T47D (cell line): ENCODE measurements at regions not wholly inside any gene's neighbourhood (a gene's known extent, or its start where the extent isn't known, plus 50 kb on each side); places are given as distances from the start of the nearest gene placed in this dataset.

Source experiments
- DNase-seq, 2 experiments: peaks; one replicate each; pipeline versions ENCODE4 v3.0.0 to v3.0.0-alpha.2; 2011 to 2012; ENCODE audit warnings: low read depth in 1 of 2, low spot score in 1 of 2
- JUND ChIP-seq: IDR thresholded peaks from 2 replicates; pipeline ENCODE4 v1.6.1; 2012; ENCODE audit warnings: low read depth
- in situ Hi-C: cut with HindIII; loops from 2 replicates; pipeline ENCODE4 v1.10.0; 2016; ENCODE audit warnings: low sequenced_read_pairs, low pct_unique_long_range_greater_than_20kb

- in situ Hi-C loops, result no loop called here
- no peak for DNase-seq
- TF ChIP-seq JUND, result no peak
Measured at GRCh38 chr1:69425871-69426270, 141.9 kb upstream of the LRRC7 start.

DNA sequence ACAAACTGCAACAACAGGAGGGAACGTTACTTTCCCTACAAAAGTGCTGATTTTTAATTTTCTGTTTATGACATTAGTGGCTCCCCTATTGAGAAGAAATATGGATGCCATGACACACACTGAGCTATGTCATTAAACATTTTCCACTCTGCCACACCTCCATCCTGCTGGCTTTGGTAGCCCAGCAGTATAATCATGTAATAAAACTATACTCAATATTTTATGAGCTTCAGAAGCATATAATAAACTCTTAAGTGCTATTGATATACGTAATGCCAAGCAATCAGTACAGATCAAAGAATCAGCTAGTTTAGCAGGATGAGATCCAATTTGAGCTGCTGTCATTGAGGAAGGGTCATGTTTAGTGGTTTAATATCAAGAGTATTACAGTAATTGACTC, 141.3 kb upstream of the LRRC7 start:
- in situ Hi-C loops, result no loop called here
- DNase-seq, result no peak
- TF ChIP-seq JUND, result no peak

DNA sequence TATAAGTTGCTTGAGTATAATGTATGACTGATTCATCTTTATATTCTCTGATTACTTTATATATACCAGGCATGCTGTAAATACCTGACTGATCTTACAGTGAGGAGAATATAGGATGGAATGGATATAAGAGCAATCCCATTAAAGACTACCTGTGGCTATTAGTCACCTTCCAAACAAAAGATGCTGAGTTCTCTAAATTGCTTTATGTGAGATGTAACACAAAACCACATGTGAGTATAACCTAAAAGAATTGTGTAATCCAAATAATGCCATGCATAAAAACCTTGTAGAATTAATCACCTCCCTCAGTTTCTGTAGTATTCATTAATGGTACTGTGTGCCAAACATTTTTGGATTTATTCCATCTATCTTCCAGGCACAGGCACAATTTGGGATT, 134.6 kb upstream of the LRRC7 start:
- in situ Hi-C loops, result no loop called here
- DNase-seq, result no peak
- TF ChIP-seq JUND, result no peak

DNA sequence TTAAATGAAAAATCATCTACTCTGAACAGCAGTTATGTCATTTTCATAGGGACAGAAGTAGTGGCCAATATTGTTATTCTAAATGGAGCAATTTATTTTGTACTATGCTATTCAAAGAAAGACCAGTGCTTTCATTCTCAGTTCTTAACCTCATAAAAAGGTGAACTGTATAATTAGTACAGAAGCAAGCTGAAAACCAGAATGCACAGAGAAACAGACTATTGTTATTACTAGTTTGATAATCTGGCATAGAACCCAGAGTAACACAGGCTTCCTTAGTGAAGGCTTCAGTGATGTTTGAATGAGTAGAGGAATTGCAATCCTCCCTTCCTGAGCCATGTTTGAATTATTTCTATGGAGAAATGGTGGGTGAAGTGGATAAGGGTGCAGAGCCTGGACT, 131.6 kb upstream of the LRRC7 start:
- no peak for DNase-seq
- in situ Hi-C loops, result no loop called here
- no peak for TF ChIP-seq JUND

GRCh38 chr1:69438056-69438795, 129.5 kb upstream of the LRRC7 start:
- in situ Hi-C loops, result no loop called here
- no peak for DNase-seq
- no peak for TF ChIP-seq JUND

- no peak for DNase-seq
- in situ Hi-C loops, result no loop called here
- TF ChIP-seq JUND, result no peak
Measured at GRCh38 chr1:69441496-69441895, 126.2 kb upstream of the LRRC7 start.

GRCh38 chr1:69451196-69451595, 116.5 kb upstream of the LRRC7 start:
- no peak for TF ChIP-seq JUND
- in situ Hi-C loops, result no loop called here

GRCh38 chr1:69455718-69456117, 112.0 kb upstream of the LRRC7 start:
- no peak for DNase-seq
- no peak for TF ChIP-seq JUND
- in situ Hi-C loops, result no loop called here

More at GRCh38 chr1:69451196-69451595, 116.5 kb upstream of the LRRC7 start:
- no peak for DNase-seq

- in situ Hi-C loops, result no loop called here
- no peak for DNase-seq
- TF ChIP-seq JUND, result no peak
Measured at GRCh38 chr1:69459244-69459643, 108.5 kb upstream of the LRRC7 start.

DNA sequence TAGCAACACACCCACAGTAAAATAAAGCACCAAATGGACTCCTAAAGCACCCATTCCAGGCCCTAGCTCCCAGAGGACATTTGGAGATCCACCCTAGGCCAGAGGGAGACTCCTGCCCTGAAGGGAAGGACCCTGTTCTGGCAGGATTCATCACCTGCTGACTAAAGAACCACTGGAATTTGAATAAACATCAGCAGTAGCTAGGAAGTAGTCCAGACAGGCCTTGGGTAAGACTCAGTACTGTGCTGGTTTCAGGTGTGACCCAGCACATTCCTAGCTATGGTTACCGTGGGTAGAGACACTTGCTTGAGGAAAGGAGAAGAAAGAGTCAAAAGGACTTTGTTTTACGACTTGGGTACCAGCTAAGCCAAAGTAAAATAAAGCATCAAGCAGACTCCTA, 92.7 kb upstream of the LRRC7 start:
- in situ Hi-C loops, result no loop called here
- no peak for DNase-seq
- no peak for TF ChIP-seq JUND

DNA sequence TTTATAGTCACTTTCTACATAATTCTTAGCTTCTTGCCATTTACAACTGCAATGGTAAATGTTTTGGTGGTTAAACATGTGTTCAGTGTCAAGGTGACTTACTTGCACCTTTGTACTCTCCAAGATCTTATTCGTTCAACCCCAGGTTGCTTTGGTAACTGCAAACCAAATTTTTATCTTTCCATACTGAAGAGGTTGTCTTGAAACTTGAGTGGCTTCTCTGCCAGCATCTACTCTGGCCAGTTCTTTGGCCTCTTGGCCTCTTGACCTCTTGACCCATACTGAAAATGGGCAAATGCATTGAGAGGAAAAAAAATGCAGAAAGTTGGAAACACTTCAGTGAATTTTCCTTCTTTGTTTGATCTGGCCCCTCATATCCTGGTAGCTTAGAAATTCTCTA, 88.0 kb upstream of the LRRC7 start:
- in situ Hi-C loops, result no loop called here
- DNase-seq, result no peak
- no peak for TF ChIP-seq JUND

DNA sequence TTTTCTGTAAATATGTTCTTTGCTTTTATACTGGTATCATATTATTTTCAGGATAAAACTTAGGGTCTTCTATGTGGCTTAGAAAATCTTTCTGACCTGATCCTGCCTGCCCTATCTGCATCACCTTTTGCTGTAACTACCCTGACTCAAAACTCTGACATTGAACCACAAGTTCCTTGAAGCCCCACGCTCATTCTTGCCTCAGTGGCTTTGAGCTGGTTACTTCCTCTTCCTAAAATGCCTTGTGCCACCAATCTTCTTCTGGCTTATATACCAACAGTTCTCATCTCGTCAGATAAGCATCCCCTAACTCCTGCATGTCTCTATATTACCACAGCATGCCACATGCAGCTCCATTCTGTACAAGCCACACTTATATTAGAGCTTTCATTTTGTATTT, 84.5 kb upstream of the LRRC7 start:
- TF ChIP-seq JUND, result no peak
- no peak for DNase-seq
- in situ Hi-C loops, result no loop called here

DNA sequence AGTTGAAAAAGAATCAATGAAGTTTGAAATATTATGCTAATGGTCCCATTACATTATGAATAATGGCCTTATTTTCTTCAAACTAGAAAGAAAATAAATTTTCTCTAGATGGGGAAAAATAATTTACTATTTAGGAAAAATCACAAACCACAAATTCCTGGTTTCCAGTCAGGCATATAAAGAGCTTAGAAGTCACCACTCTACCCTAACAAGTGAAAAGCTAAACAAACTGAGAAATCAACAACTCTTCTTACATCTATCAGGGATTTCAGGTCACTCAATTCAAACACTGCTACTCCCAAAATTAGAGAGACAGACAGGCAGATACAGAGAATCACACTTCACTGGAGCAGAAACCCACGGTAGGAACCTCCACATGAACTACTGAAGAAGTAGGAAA, 82.1 kb upstream of the LRRC7 start:
- in situ Hi-C loops, result no loop called here

GRCh38 chr1:69491416-69491815, 76.3 kb upstream of the LRRC7 start:
- in situ Hi-C loops, result no loop called here
- no peak for TF ChIP-seq JUND
- no peak for DNase-seq

More for the DNA sequence above, 82.1 kb upstream of the LRRC7 start:
- no peak for DNase-seq
- TF ChIP-seq JUND, result no peak
